GM12878 (cell line): ENCODE measurements at regions not wholly inside any gene's neighbourhood (a gene's known extent, or its start where the extent isn't known, plus 50 kb on each side); places are given as distances from the start of the nearest gene placed in this dataset.

Experiments used
- ATF7 ChIP-seq: fragments of 450-650 bp; IDR thresholded peaks from 2 replicates; pipeline ENCODE4 v1.6.1; 2016; ENCODE audit warnings: low read depth, mild to moderate bottlenecking
- CBX5 ChIP-seq: sonication (generic); IDR thresholded peaks from 2 replicates; pipeline ENCODE4 v1.6.1; 2016; ENCODE audit warnings: low read depth, moderate library complexity, mild to moderate bottlenecking, inconsistent platforms
- CEBPB ChIP-seq, 2 experiments: fragments of 150-350 bp in 1 of 2; IDR thresholded peaks; 2 replicates each; pipeline ENCODE4 v1.6.1; 2012 to 2014; ENCODE audit warnings: low read depth in 2 of 2, low read length in 2 of 2, borderline replicate concordance in 1 of 2, inconsistent platforms in 1 of 2
- CHD1 ChIP-seq: IDR thresholded peaks from 2 replicates; pipeline ENCODE4 v1.6.1; 2012; ENCODE audit warnings: low read depth, low read length, improper control_type of control experiment
- DPF2 ChIP-seq: fragments of 450-650 bp; IDR thresholded peaks from 2 replicates; pipeline ENCODE4 v1.6.1; 2017; ENCODE audit warnings: mild to moderate bottlenecking
- ESRRA ChIP-seq: IDR thresholded peaks from 2 replicates; pipeline ENCODE4 v1.6.1; 2012; ENCODE audit warnings: mild to moderate bottlenecking, low read length, improper control_type of control experiment
- HSF1 ChIP-seq: fragments of 150-350 bp; IDR thresholded peaks from 2 replicates; pipeline ENCODE4 v1.6.1; 2014; ENCODE audit warnings: mild to moderate bottlenecking, low read depth, low read length
- IRF4 ChIP-seq: IDR thresholded peaks from 2 replicates; pipeline ENCODE4 v1.6.1; 2011; ENCODE audit warnings: low read depth, low read length
- JUNB ChIP-seq: IDR thresholded peaks from 2 replicates; pipeline ENCODE4 v1.6.1; 2016; ENCODE audit warnings: antibody characterized with exemption, mild to moderate bottlenecking
- JUND ChIP-seq: IDR thresholded peaks from 2 replicates; pipeline ENCODE4 v1.6.1; 2012; ENCODE audit warnings: low read depth, mild to moderate bottlenecking, low read length, improper control_type of control experiment, moderate library complexity
- KLF5 ChIP-seq: fragments of 450-650 bp; IDR thresholded peaks from 2 replicates; pipeline ENCODE4 v1.6.1; 2014; ENCODE audit warnings: mild to moderate bottlenecking; ENCODE audit not compliant: partially characterized antibody
- LARP7 ChIP-seq: fragments of 450-650 bp; IDR thresholded peaks from 2 replicates; pipeline ENCODE4 v1.6.1; 2017; ENCODE audit warnings: mild to moderate bottlenecking
- MEF2A ChIP-seq: IDR thresholded peaks from 2 replicates; pipeline ENCODE4 v1.6.1; 2011; ENCODE audit warnings: low read depth, mild to moderate bottlenecking, low read length, moderate library complexity; ENCODE audit not compliant: insufficient read depth
- MEF2B ChIP-seq: fragments of 450-650 bp; IDR thresholded peaks from 2 replicates; pipeline ENCODE4 v1.6.1; 2018; ENCODE audit warnings: mild to moderate bottlenecking, moderate library complexity; ENCODE audit not compliant: partially characterized antibody, poor library complexity, severe bottlenecking
- MXI1 ChIP-seq: fragments of 150-350 bp; IDR thresholded peaks from 2 replicates; pipeline ENCODE4 v1.6.1; 2011; ENCODE audit warnings: low read depth, mild to moderate bottlenecking, inconsistent platforms, low read length, improper control_type of control experiment
- NFYA ChIP-seq: IDR thresholded peaks from 2 replicates; pipeline ENCODE4 v1.6.1; 2011; ENCODE audit warnings: low read depth, mild to moderate bottlenecking, low read length, improper control_type of control experiment, borderline replicate concordance
- PAX8 ChIP-seq: fragments of 450-650 bp; IDR thresholded peaks from 2 replicates; pipeline ENCODE4 v1.6.1; 2017; ENCODE audit warnings: mild to moderate bottlenecking, moderate library complexity
- RFX5 ChIP-seq: IDR thresholded peaks from 2 replicates; pipeline ENCODE4 v1.6.1; 2011; ENCODE audit warnings: low read depth, low read length, improper control_type of control experiment
- RUNX3 ChIP-seq: IDR thresholded peaks from 2 replicates; pipeline ENCODE4 v1.6.1; 2012; ENCODE audit warnings: low read length, inconsistent platforms
- SIN3A ChIP-seq: IDR thresholded peaks from 2 replicates; pipeline ENCODE4 v1.6.1; 2012; ENCODE audit warnings: low read depth, low read length, improper control_type of control experiment
- SIX5 ChIP-seq: IDR thresholded peaks from 2 replicates; pipeline ENCODE4 v1.6.1; 2011; ENCODE audit warnings: mild to moderate bottlenecking, low read depth, low read length, moderate library complexity; ENCODE audit not compliant: severe bottlenecking
- SREBF2 ChIP-seq: IDR thresholded peaks from 2 replicates; pipeline ENCODE4 v1.6.1; 2012; ENCODE audit warnings: mild to moderate bottlenecking, low read length
- STAT1 ChIP-seq: fragments of 450-650 bp; conservative IDR thresholded peaks from 2 replicates; pipeline ENCODE4 v1.6.1; 2014; ENCODE audit warnings: antibody characterized with exemption, mild to moderate bottlenecking
- TBL1XR1 ChIP-seq: IDR thresholded peaks from 2 replicates; pipeline ENCODE4 v1.6.1; 2012; ENCODE audit warnings: low read depth, low read length, improper control_type of control experiment
- TCF3 ChIP-seq: IDR thresholded peaks from 2 replicates; pipeline ENCODE4 v1.6.1; 2012; ENCODE audit warnings: low read depth, mild to moderate bottlenecking, low read length, borderline replicate concordance; ENCODE audit not compliant: insufficient read depth
- USF1 ChIP-seq: IDR thresholded peaks from 2 replicates; pipeline ENCODE4 v1.6.1; 2011; ENCODE audit warnings: borderline replicate concordance, low read depth, mild to moderate bottlenecking, moderate library complexity, mixed read lengths, low read length; ENCODE audit not compliant: insufficient read depth; ENCODE audit errors: extremely low read length
- YBX1 ChIP-seq: fragments of 450-650 bp; IDR thresholded peaks from 2 replicates; pipeline ENCODE4 v1.6.1; 2016; ENCODE audit warnings: antibody characterized with exemption
- TF ChIP-seq, protein P1 (sequence below): fragments of 450-650 bp; IDR thresholded peaks from 2 replicates; pipeline ENCODE4 v1.6.1; 2016; ENCODE audit warnings: mild to moderate bottlenecking
- TF ChIP-seq, protein P2 (sequence below): IDR thresholded peaks from 2 replicates; pipeline ENCODE4 v1.6.1; 2012; ENCODE audit warnings: low read length, inconsistent platforms

- TF ChIP-seq HSF1 (no peak), IRF4 (peak; percentile 46; the same call in 1 of the 2 replicates), RUNX3 (peak; percentile 54), TCF3 (no peak), JUNB (peak; percentile 70), MEF2B (peak; percentile 62), SREBF2 (no peak), DPF2 (no peak), TBL1XR1 (no peak), PAX8 (no peak), ESRRA (no peak), JUND (0 out of 2 replicates have a peak, but pooled peaks have one; percentile 8), CEBPB (IDR thresholded peaks at IDR 0.05; ENCODE audit: borderline replicate concordance in 1 of 2, low read depth in 2 of 2, low read length in 2 of 2) (no peak), NFYA (no peak), CBX5 (peak; percentile 83; the same call in 1 of the 2 replicates), CHD1 (no peak), MXI1 (no peak), RFX5 (no peak), ATF7 (peak; percentile 42), YBX1 (no peak), LARP7 (no peak), SIN3A (no peak), STAT1 (no peak), KLF5 (no peak), SIX5 (no peak), USF1 (no peak), MEF2A (peak; percentile 78)
- TF ChIP-seq, protein P1, sequence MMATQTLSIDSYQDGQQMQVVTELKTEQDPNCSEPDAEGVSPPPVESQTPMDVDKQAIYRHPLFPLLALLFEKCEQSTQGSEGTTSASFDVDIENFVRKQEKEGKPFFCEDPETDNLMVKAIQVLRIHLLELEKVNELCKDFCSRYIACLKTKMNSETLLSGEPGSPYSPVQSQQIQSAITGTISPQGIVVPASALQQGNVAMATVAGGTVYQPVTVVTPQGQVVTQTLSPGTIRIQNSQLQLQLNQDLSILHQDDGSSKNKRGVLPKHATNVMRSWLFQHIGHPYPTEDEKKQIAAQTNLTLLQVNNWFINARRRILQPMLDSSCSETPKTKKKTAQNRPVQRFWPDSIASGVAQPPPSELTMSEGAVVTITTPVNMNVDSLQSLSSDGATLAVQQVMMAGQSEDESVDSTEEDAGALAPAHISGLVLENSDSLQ, result no peak
- TF ChIP-seq, protein P2, sequence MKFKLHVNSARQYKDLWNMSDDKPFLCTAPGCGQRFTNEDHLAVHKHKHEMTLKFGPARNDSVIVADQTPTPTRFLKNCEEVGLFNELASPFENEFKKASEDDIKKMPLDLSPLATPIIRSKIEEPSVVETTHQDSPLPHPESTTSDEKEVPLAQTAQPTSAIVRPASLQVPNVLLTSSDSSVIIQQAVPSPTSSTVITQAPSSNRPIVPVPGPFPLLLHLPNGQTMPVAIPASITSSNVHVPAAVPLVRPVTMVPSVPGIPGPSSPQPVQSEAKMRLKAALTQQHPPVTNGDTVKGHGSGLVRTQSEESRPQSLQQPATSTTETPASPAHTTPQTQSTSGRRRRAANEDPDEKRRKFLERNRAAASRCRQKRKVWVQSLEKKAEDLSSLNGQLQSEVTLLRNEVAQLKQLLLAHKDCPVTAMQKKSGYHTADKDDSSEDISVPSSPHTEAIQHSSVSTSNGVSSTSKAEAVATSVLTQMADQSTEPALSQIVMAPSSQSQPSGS, result peak; percentile 69
These were observed 205.1 kb upstream of the CTSO start (continued) for GRCh38 chr4:156158747-156159146.
